Activated CD4-positive, alpha-beta T cell treated with anti-CD3 and anti-CD28 coated beads for 36 hours (primary cell): ENCODE measurements at regions not wholly inside any gene's neighbourhood (a gene's known extent, or its start where the extent isn't known, plus 50 kb on each side); places are given as distances from the start of the nearest gene placed in this dataset.

Experiments used
- ATAC-seq: fragments of 200-7000 bp; cut with Tn5 transposase; one replicate; pipeline ENCODE4 v1.10.0; 2021; ENCODE audit warnings: mild to moderate bottlenecking, moderate library complexity
- CTCF ChIA-PET: fragments of 350-600 bp; sonication (Branson Sonifier 250); formaldehyde crosslinking; loops from one replicate; lab custom pipeline; 2021; ENCODE audit warnings: antibody characterized with exemption; lab: Charles Lee
- POLR2A ChIA-PET: fragments of 350-600 bp; sonication (Branson Sonifier 250); formaldehyde crosslinking; loops from one replicate; lab custom pipeline; 2021; ENCODE audit warnings: antibody characterized with exemption, inconsistent platforms; lab: Charles Lee
- DNase-seq: peaks from one replicate; pipeline ENCODE4 v3.0.0-alpha.2; 2020
- H3K27ac Mint-ChIP-seq: one replicate; pipeline ENCODE4 v1.8.0; 2021; ENCODE audit warnings: mixed read lengths
- H3K27me3 Mint-ChIP-seq: one replicate; pipeline ENCODE4 v1.8.0; 2021; ENCODE audit warnings: mixed read lengths
- H3K36me3 Mint-ChIP-seq: one replicate; pipeline ENCODE4 v1.8.0; 2021; ENCODE audit warnings: low read depth, mixed read lengths
- H3K4me1 Mint-ChIP-seq: one replicate; pipeline ENCODE4 v1.8.0; 2021; ENCODE audit warnings: mixed read lengths
- H3K4me3 Mint-ChIP-seq: one replicate; pipeline ENCODE4 v1.8.0; 2021; ENCODE audit warnings: mild to moderate bottlenecking, moderate library complexity, mixed read lengths
- H3K9me3 Mint-ChIP-seq: one replicate; pipeline ENCODE4 v1.8.0; 2021; ENCODE audit warnings: low read depth, mixed read lengths
- intact Hi-C, 2 experiments: fragments of 100-400 bp; cut with DNase I in 1 of 2; cut with micrococcal nuclease in 1 of 2; formaldehyde crosslinking; loops; one replicate each; pipeline versions ENCODE4 v1.14.2 to v1.15.1; 2022 to 2024; cut with DNase I, micrococcal nuclease

GRCh38 chr15:69653306-69653705, 200.7 kb downstream of the RPLP1 start:
- intact Hi-C loops = no loop called here
- ChIA-PET CTCF (interaction anchor here (0.8 kb wide), 1 partner anchor 352 kb away, joined by 3 read pairs; no protein-coding TSS in a partner anchor), POLR2A (interaction anchor here (0.6 kb wide), 1 partner anchor 191 kb away, joined by 6 read pairs; no protein-coding TSS in a partner anchor)
- DNase-seq (no peak), ATAC-seq (no peak)
- Mint-ChIP-seq H3K27me3 (peaks cover 4% of the 10 kb centered on the region), H3K9me3 (no peaks in the 10 kb centered on the region), H3K27ac (no peak overlapping the region), H3K4me3 (no peak overlapping the region), H3K36me3 (no peaks in the 10 kb centered on the region), H3K4me1 (no peaks in the 10 kb centered on the region)

- no peak for DNase-seq
- ChIA-PET POLR2A (no interaction called here), CTCF (interaction anchor here (0.6 to 0.8 kb wide), 2 partner anchors 141 to 351 kb away, joined by 3 read pairs; no protein-coding TSS in a partner anchor)
- Mint-ChIP-seq H3K27me3 (peaks cover 4% of the 10 kb centered on the region), H3K4me3 (no peak overlapping the region), H3K9me3 (no peaks in the 10 kb centered on the region), H3K36me3 (no peaks in the 10 kb centered on the region), H3K4me1 (no peaks in the 10 kb centered on the region), H3K27ac (no peak overlapping the region)
- no peak for ATAC-seq
- intact Hi-C loops = no loop called here
Observed at GRCh38 chr15:69653846-69654245, 201.2 kb downstream of the RPLP1 start.

GRCh38 chr15:69656271-69657030, 203.8 kb downstream of the RPLP1 start:
- H3K4me1 Mint-ChIP-seq = no peaks in the 10 kb centered on the region
- CTCF ChIA-PET = interaction anchor here (0.7 to 1.1 kb wide), 2 partner anchors 10 to 393 kb away, joined by 3 to 4 read pairs; no protein-coding TSS in a partner anchor
- no peaks in the 10 kb centered on the region for H3K9me3 Mint-ChIP-seq

GRCh38 chr15:69657626-69658025, 205.0 kb downstream of the RPLP1 start:
- H3K27ac Mint-ChIP-seq = no peak overlapping the region
- ChIA-PET POLR2A (no interaction called here), CTCF (interaction anchor here (0.8 to 1.1 kb wide), 2 partner anchors 9 to 189 kb away, joined by 3 to 4 read pairs; no protein-coding TSS in a partner anchor)
- H3K27me3 Mint-ChIP-seq = peaks cover 4% of the 10 kb centered on the region
- no peaks in the 10 kb centered on the region for H3K9me3 Mint-ChIP-seq
- intact Hi-C loops = no loop called here
- H3K4me3 Mint-ChIP-seq = no peak overlapping the region
- no peak for ATAC-seq
- H3K36me3 Mint-ChIP-seq = no peaks in the 10 kb centered on the region
- no peak for DNase-seq
- no peaks in the 10 kb centered on the region for H3K4me1 Mint-ChIP-seq

More at GRCh38 chr15:69656271-69657030, 203.8 kb downstream of the RPLP1 start:
- ATAC-seq (no peak), DNase-seq (no peak)
- Mint-ChIP-seq H3K27ac (no peak overlapping the region), H3K27me3 (peaks cover 4% of the 10 kb centered on the region), H3K4me3 (no peak overlapping the region), H3K36me3 (no peaks in the 10 kb centered on the region)
- intact Hi-C loops = no loop called here
- POLR2A ChIA-PET = no interaction called here

GRCh38 chr15:69658411-69658945, 205.9 kb downstream of the RPLP1 start:
- no peak overlapping the region for H3K4me3 Mint-ChIP-seq
- no peaks in the 10 kb centered on the region for H3K36me3 Mint-ChIP-seq
- POLR2A ChIA-PET = no interaction called here
- peaks cover 4% of the 10 kb centered on the region for H3K27me3 Mint-ChIP-seq
- intact Hi-C loops = no loop called here
- no peak for DNase-seq
- H3K27ac Mint-ChIP-seq = no peak overlapping the region
- no peaks in the 10 kb centered on the region for H3K4me1 Mint-ChIP-seq
- CTCF ChIA-PET = interaction anchor here (0.8 kb wide), 1 partner anchor 190 kb away, joined by 4 read pairs; no protein-coding TSS in a partner anchor
- H3K9me3 Mint-ChIP-seq = no peaks in the 10 kb centered on the region
- no peak for ATAC-seq

GRCh38 chr15:69659454-69660050, 206.9 kb downstream of the RPLP1 start:
- ChIA-PET CTCF (no interaction called here), POLR2A (no interaction called here)
- intact Hi-C loops = no loop called here
- ATAC-seq = no peak
- peaks cover 4% of the 10 kb centered on the region for H3K27me3 Mint-ChIP-seq
- no peak overlapping the region for H3K27ac Mint-ChIP-seq
- no peak for DNase-seq
- no peak overlapping the region for H3K4me3 Mint-ChIP-seq
- H3K4me1 Mint-ChIP-seq = no peaks in the 10 kb centered on the region
- no peaks in the 10 kb centered on the region for H3K9me3 Mint-ChIP-seq
- no peaks in the 10 kb centered on the region for H3K36me3 Mint-ChIP-seq

GRCh38 chr15:69660114-69660513, 207.5 kb downstream of the RPLP1 start:
- Mint-ChIP-seq H3K27me3 (peaks cover 4% of the 10 kb centered on the region), H3K27ac (no peak overlapping the region), H3K4me1 (peaks cover under 1% of the 10 kb centered on the region), H3K9me3 (no peaks in the 10 kb centered on the region), H3K36me3 (no peaks in the 10 kb centered on the region), H3K4me3 (no peak overlapping the region)
- ChIA-PET POLR2A (no interaction called here), CTCF (no interaction called here)
- DNase-seq = no peak
- intact Hi-C loops = no loop called here
- no peak for ATAC-seq

- no peak overlapping the region for H3K27ac Mint-ChIP-seq
- POLR2A ChIA-PET = no interaction called here
- no peaks in the 10 kb centered on the region for H3K9me3 Mint-ChIP-seq
- H3K4me3 Mint-ChIP-seq = no peak overlapping the region
- no peak for ATAC-seq
- no peaks in the 10 kb centered on the region for H3K36me3 Mint-ChIP-seq
- peaks cover 3% of the 10 kb centered on the region for H3K4me1 Mint-ChIP-seq
- CTCF ChIA-PET = no interaction called here
- no peak for DNase-seq
- intact Hi-C loops = no loop called here
- peaks cover 4% of the 10 kb centered on the region for H3K27me3 Mint-ChIP-seq
Observed at GRCh38 chr15:69660658-69661405, 208.2 kb downstream of the RPLP1 start.

- no peak for DNase-seq
- Mint-ChIP-seq H3K9me3 (no peaks in the 10 kb centered on the region), H3K4me1 (peaks cover 7% of the 10 kb centered on the region), H3K36me3 (no peaks in the 10 kb centered on the region), H3K27ac (no peak overlapping the region), H3K27me3 (peaks cover 4% of the 10 kb centered on the region), H3K4me3 (no peak overlapping the region)
- CTCF ChIA-PET = no interaction called here
- ATAC-seq = no peak
- POLR2A ChIA-PET = no interaction called here
- intact Hi-C loops = no loop called here
Observed at GRCh38 chr15:69661446-69661845, 208.8 kb downstream of the RPLP1 start.

- CTCF ChIA-PET = no interaction called here
- POLR2A ChIA-PET = no interaction called here
- Mint-ChIP-seq H3K27me3 (peaks cover 3% of the 10 kb centered on the region), H3K27ac (no peak overlapping the region), H3K9me3 (no peaks in the 10 kb centered on the region), H3K36me3 (no peaks in the 10 kb centered on the region), H3K4me3 (no peak overlapping the region), H3K4me1 (peaks cover 11% of the 10 kb centered on the region)
- ATAC-seq (no peak), DNase-seq (no peak)
- intact Hi-C loops = no loop called here
Observed at GRCh38 chr15:69661871-69662644, 209.4 kb downstream of the RPLP1 start.

- Mint-ChIP-seq H3K4me3 (no peak overlapping the region), H3K27me3 (no peaks in the 10 kb centered on the region), H3K9me3 (no peaks in the 10 kb centered on the region), H3K36me3 (no peaks in the 10 kb centered on the region), H3K27ac (no peak overlapping the region), H3K4me1 (peaks cover 11% of the 10 kb centered on the region)
- CTCF ChIA-PET = interaction anchor here (0.6 to 1.2 kb wide), 2 partner anchors 75 to 209 kb away, joined by 4 to 6 read pairs; no protein-coding TSS in a partner anchor
- POLR2A ChIA-PET = no interaction called here
- intact Hi-C loops = no loop called here
- DNase-seq (no peak), ATAC-seq (no peak)
Observed at GRCh38 chr15:69662645-69663000, 210.0 kb downstream of the RPLP1 start.
